ENCODE measurements at regions not wholly inside any gene's neighbourhood (a gene's known extent, or its start where the extent isn't known, plus 50 kb on each side); places are given as distances from the start of the nearest gene placed in this dataset.

- Histone ChIP-seq H2BK15ac (ENCODE audit: low read depth, low read length) (no peak overlapping the region), H3K23ac (ENCODE audit: insufficient read length, low read depth, low read length) (no peak overlapping the region)
- H3K27ac Mint-ChIP-seq = no peak overlapping the region
These were observed 896.6 kb downstream of the TLE1 start for GRCh38 chr9:80792726-80793125.

More at GRCh38 chr9:80792726-80793125, 896.6 kb downstream of the TLE1 start:
- H4K8ac ChIP-seq (replicated peaks; ENCODE audit: insufficient read length, low read depth, low read length) = no peak overlapping the region
- no peak overlapping the region for H2BK5ac ChIP-seq (ENCODE audit: insufficient read length, low read length)
- Mint-ChIP-seq H3K36me3 (ENCODE audit: insufficient read depth in 1 of 3, low read depth in 3 of 3) (no peaks in the 10 kb centered on the region), H3K4me3 (no peak overlapping the region), H3K27me3 (ENCODE audit: low read depth) (no peaks in the 10 kb centered on the region), H3K4me1 (peaks cover under 1 to 7% of the 10 kb centered on the region in 2 experiments; a peak in 2 of 4 replicates), H3K9me3 (no peaks in the 10 kb centered on the region)
- no peaks in the 10 kb centered on the region for H3K23me2 ChIP-seq (ENCODE audit: insufficient read length, low read depth, low read length, poor library complexity, severe bottlenecking)
- TF ChIP-seq CTCF (conservative IDR thresholded peaks at IDR 0.05) = no peak
- H4K5ac ChIP-seq (ENCODE audit: insufficient read length, low read depth, low read length) = no peak overlapping the region
- H3K14ac ChIP-seq (ENCODE audit: insufficient read depth, low read length) = no peak overlapping the region
- no peak overlapping the region for H2BK20ac ChIP-seq (ENCODE audit: low read depth, low read length, poor library complexity, severe bottlenecking)
- H3T11ph ChIP-seq (ENCODE audit: low read length) = no peak overlapping the region
- no peak overlapping the region for H3K27ac ChIP-seq (ENCODE audit: insufficient read length, low read depth, low read length)
- H2AFZ ChIP-seq (ENCODE audit: low read length) = no peak overlapping the region
- DNase-seq = no peak
- no peak overlapping the region for H2AK5ac ChIP-seq (ENCODE audit: insufficient read length, low read length)
- H3K4ac ChIP-seq (ENCODE audit: low read depth, low read length) = no peak overlapping the region
- H3K56ac ChIP-seq (ENCODE audit: insufficient read length, low read depth, low read length) = no peak overlapping the region
- H3K79me2 ChIP-seq (ENCODE audit: insufficient read depth, low read length) = no peaks in the 10 kb centered on the region
- H3K9me3 ChIP-seq (ENCODE audit: control insufficient read depth, low read depth, low read length) = no peaks in the 10 kb centered on the region
- no peak overlapping the region for H3K18ac ChIP-seq (ENCODE audit: insufficient read length, low read depth, low read length)
- no peaks in the 10 kb centered on the region for H3K4me1 ChIP-seq (ENCODE audit: insufficient read depth, low read length)
- H3K9ac ChIP-seq (ENCODE audit: extremely low read depth, insufficient read length, low read length) = no peak overlapping the region
- H2BK12ac ChIP-seq (ENCODE audit: insufficient read length, low read depth, low read length) = no peak overlapping the region
- no peaks in the 10 kb centered on the region for H3K79me1 ChIP-seq (ENCODE audit: insufficient read depth, low read depth, low read length, poor library complexity, severe bottlenecking)
- no peaks in the 10 kb centered on the region for H3K27me3 ChIP-seq (ENCODE audit: insufficient read depth, low read length)
- H3K4me2 ChIP-seq (ENCODE audit: insufficient read depth, insufficient read length, low read length) = no peak overlapping the region
- H4K20me1 ChIP-seq (ENCODE audit: control insufficient read depth, insufficient read depth, insufficient read length) = no peaks in the 10 kb centered on the region
- no peak overlapping the region for H4K91ac ChIP-seq (ENCODE audit: insufficient read length, low read depth, low read length)
- no peak overlapping the region for H2BK120ac ChIP-seq (ENCODE audit: low read depth, low read length, poor library complexity, severe bottlenecking)
- no CpG with 5 or more reads among the region's 3 CpGs for WGBS (ENCODE audit: extremely low coverage, insufficient read length, low lambda C conversion rate)

All from H9 (cell line).